Stimulated activated CD4-positive, alpha-beta T cell treated with anti-CD3 and anti-CD28 coated beads, Interleukin-2, amount 100 ng/mL, for 48 hours (primary cell): ENCODE measurements at regions not wholly inside any gene's neighbourhood (a gene's known extent, or its start where the extent isn't known, plus 50 kb on each side); places are given as distances from the start of the nearest gene placed in this dataset.
"Not testable (repeated sequence)": the region's sequence is repeated elsewhere in the genome, so short reads cannot be mapped to it uniquely, and the experiment has no call there.

Experiments
- DNase-seq, 2 donors: peaks; one replicate each; pipeline ENCODE4 v3.0.0-alpha.2; 2020

DNA sequence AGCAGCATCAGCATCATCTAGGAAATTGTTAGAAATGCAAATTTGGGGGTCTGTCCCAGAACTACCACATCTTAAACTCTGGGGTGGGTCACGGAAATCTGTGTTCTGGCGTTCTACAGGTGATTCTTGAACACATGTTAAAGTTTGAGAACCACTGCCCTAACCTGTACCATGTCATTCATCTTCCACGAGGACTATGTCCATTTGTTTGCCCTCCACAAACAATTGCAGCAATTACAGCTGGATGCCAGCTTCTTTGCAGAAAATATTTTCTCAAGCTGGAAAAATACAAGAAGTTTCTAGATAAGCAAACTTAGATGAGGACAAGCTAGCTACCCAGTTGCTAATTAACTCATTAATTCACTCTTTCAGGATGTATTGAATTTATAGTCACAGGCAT is 54.1 kb downstream of the MAFB start:
- no peak for DNase-seq

- no peak for DNase-seq
Measured at GRCh38 chr20:40633123-40633850, 55.7 kb downstream of the MAFB start.

- no peak for DNase-seq
Measured at GRCh38 chr20:40632346-40632976, 56.6 kb downstream of the MAFB start.

GRCh38 chr20:40631119-40631631 is 57.9 kb downstream of the MAFB start:
- no peak for DNase-seq

DNA sequence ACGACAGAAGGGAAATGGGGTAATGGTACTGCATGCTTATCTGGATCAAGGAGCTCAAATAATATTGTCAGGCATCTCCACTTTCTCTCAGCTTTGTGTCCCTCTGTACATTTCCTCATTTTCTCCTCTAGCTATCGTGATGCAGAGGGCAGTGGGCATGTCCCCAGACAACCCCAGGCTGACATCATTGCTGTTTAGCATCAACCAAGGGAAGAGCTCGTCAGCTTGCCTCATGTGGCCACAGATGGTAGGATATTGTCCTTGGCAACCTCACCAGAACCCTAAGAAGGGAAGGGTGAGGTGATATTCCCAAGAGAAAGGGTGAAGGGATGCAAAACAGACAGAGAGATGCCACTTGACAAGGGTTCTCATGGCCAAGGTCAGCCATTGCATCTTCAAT is 58.3 kb downstream of the MAFB start:
- no peak for DNase-seq

- no peak for DNase-seq
Measured at GRCh38 chr20:40630099-40630498, 58.9 kb downstream of the MAFB start.

GRCh38 chr20:40628877-40629276 is 60.2 kb downstream of the MAFB start:
- no peak for DNase-seq

GRCh38 chr20:40619053-40619452 is 70.0 kb downstream of the MAFB start:
- not testable (repeated sequence) for DNase-seq

DNA sequence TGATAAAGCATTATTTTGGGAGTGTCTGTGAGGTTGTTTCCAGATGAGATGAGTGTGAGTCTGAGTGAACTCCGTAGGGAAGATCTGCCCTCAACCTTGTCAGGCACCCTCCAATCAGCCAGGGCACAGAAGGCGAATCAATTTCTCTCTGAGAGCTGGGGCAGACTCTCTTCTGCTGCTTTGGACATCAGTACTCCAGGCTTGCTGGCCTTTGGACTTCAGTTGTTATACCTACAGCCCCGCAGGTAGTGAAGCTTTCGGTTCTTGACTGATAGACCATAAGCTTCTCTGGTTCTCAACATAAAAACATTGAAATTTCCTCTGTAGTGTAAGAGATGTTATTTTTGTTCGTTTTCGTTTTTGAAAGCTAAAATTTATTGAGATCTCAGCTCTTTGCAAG is 71.4 kb downstream of the MAFB start:
- no peak for DNase-seq

DNA sequence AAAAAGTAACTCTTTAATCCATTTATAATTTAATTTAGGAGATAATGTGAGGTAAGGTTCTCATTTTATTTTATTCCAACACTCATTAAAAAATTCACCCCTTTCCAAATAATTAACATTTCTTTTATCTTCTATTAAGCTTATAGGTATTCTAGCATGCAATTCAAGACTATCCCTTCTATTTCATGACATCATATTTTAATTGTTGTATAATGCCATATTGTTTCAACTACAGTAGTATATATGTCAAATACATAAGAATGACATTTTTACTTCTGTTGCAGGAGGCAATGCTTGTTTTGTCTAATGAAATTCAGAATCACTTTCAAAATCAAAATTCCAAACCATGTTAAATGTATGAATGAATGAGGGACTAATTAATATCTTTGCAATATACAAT is 76.2 kb downstream of the MAFB start:
- no peak for DNase-seq

DNA sequence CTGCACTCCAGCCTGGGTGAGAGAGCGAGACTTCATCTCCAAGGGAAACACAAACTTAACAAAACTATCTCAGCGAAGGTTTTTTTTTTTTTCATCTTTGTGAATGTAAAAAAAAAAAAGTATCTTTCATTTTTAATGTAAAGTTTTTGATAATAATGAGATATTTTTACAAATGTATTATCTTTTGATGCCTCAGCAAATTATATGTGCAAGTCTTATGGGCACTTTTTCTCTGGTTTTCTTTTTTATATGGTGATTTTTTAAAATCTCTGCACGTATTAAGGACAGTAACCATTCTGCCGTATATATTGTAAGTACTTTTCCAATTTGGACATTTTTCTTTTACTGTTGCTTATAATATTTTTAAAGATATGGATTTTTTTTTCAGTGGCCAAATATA is 76.8 kb downstream of the MAFB start:
- no peak for DNase-seq

DNA sequence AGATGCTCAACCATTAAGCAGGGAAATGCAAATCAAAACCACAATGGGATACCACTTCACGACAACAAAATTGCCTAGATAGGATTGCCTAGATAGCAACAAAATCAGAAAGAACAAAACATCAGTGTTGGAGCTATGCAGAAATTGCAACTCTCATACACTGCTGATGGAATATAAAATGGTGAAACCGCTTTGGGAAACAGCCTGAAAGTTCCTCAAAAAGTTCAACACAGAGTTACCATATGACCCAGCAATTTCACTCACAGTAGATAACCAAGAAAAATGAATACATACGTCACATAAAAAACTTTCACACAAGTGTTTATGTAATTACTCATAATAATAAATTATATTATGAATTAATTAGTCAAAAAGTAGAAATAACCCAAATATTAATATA is 78.3 kb downstream of the MAFB start:
- no peak for DNase-seq

DNA sequence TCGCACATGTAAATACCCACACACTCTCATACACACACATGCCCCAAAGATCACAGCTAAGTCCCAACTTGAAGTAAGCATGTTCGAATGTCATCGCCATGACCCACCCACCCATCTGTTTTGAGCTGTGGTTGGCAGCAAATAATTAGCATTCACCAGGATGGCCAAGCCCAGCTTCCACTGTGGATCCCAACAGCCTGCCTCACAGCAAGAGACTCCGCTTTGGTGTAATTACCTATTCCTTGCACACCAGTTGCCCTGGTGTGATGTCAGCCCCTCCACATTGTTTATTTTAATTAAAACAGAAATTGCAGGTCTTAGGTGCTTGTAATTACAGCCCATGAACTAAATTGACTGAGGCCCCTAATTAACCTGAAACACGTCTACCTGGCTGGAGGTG is 81.1 kb downstream of the MAFB start:
- no peak for DNase-seq

DNA sequence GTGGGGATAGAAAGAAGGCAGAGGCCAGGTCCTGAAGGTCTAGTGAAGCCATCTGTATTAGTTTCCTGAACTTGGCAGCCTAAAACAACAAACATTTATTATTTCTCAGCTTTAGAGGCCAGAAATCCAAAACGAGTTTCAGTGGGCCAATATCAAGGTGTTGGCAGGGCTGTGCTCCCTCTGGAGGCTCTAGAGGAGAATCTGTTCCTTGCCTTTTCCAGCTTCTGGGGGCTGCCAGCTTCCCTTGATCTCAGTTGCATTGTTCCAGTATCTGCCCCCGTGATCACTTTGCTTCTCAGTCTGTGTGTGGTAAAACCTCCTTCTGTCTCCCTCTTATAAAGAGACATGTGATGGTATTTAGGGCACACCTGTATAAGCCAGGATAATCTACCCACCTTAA is 82.4 kb downstream of the MAFB start:
- DNase-seq, result no peak

DNA sequence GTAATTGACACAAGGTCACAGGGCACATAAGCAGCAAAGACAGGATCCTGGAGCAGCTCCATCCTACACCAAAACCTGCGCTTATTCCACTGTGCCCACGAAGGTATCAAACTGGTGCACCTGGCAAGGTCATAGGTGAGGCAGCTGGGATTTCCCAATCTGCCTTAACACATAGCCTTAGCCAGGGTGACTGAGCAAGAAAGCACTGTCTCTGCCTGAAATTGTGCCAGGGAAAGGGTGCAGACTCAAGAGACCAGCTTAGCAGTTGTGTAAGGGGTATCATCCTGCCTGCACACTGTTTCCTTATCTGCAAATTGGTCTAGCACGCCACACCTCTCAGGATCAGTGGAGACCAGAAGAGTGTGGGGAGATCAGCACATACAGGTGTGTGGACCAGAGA is 82.8 kb downstream of the MAFB start:
- no peak for DNase-seq

DNA sequence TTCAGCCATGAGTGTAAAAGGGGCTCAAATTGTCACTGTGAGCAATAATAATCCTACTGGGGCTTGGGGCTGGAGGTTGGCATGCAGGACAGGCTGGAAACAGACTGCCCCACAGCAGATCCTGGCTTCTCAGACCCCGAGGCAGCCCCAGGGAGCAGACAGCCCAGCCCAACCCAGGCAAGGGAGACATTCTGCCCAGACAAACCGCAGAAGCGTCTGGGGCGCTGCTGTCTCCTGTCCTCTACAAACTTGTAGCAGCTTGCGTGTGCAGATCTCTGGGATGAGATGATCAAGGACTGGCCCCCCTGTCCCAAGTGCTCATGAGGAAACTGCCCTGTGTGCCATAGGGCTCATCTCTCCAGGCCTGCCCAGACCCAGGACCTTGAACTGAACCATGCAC is 84.6 kb downstream of the MAFB start:
- DNase-seq, result no peak

DNA sequence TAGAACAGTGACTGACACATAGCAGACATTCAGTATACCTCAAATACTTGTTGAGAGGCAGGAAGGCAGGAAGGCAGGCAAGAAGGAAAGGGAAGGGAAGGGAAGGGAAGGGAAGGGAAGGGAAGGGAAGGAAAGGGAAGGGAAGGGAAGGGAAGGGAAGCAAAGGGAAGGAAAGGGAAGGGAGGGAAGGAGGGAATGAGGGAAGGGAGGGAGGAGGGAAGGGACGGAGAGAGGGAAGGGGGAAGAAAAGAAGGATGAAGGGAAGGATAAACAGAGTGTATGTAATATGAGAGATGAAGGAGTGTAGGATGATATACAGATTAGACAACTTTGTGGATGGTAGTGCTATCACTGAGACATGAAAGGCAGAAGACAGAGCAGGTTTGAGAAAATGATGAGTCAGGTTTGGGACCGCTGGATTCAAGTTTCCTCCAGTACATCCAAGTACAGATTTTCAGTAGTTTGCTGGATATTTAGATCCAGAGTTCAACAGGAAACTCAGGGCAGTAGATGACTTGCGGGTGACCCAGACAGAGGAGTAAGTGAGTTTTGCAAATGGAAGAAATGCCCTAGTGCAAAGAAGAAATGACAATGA is 85.9 kb downstream of the MAFB start:
- DNase-seq, result no peak

GRCh38 chr20:40602381-40602780 is 86.7 kb downstream of the MAFB start:
- DNase-seq, result no peak

GRCh38 chr20:40600441-40601219 is 88.4 kb downstream of the MAFB start:
- no peak for DNase-seq

DNA sequence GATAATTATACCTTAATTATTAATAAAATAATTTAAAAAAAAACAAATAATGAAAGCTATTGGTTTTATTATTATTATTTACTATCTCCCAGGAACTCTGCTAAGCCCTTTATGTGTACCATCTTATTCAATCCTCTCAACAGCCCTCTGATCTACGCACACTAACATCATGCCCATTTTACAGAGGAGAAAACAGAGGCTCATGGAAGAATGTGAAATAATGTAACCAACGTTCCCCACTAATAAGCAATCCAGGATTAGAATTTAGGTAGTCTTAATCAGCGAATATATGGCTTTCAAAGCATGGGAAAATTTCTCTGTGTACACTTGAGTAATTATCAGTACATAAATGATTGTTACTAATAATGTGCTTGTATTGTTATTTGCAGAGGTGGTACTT is 89.0 kb downstream of the MAFB start:
- DNase-seq, result no peak

GRCh38 chr20:40592941-40593340 is 96.1 kb downstream of the MAFB start:
- no peak for DNase-seq

- no peak for DNase-seq
Measured at GRCh38 chr20:40591536-40591935, 97.5 kb downstream of the MAFB start.

DNA sequence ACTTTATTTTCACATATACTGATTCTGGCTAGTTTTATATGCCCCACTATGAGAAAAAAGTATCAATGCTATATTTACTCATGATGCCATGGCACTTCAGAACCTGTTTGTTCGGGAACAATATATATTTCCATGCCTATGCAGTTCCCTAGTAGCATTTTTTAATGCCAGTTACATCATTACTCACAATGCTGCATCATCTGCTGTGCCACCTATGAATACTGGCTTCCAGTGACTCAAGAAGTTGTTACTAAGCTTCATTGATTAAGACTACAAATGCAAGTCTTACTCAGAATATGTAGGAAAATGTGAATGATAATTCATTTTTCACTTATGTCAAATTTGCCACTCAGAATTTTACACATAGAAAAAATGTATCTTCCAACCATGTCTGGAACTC is 97.9 kb downstream of the MAFB start:
- no peak for DNase-seq

DNA sequence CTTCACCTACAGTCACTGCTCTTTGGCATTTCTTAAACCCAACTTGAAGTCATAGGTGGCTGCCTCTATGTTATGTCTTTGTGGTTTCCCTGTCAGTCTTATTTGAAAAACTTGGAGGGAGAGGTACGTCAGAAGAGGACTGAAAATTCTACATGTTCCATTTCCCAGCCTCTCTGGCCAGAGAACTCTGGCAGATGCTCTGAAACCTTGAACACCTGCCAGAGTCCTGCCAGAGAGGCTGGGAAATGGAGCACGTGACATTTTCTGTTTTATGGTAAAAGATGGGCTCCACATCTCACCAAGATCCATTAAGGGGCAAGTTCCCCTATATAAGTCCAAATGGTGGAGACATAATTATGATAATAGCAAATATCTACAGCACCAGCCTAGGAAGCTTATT is 99.5 kb downstream of the MAFB start:
- DNase-seq, result no peak
